IPS-20b (cell line): ENCODE measurements at regions not wholly inside any gene's neighbourhood (a gene's known extent, or its start where the extent isn't known, plus 50 kb on each side); places are given as distances from the start of the nearest gene placed in this dataset.
"Not testable (repeated sequence)": the region's sequence is repeated elsewhere in the genome, so short reads cannot be mapped to it uniquely, and the experiment has no call there.

Experiments
- H3K27ac ChIP-seq: one replicate; pipeline ENCODE4 v1.5.1; 2013; ENCODE audit warnings: low read length
- H3K27me3 ChIP-seq: 2 replicates; pipeline ENCODE4 v1.6.1; 2013; ENCODE audit warnings: mild to moderate bottlenecking, low read length, inconsistent platforms; ENCODE audit not compliant: insufficient read depth
- H3K36me3 ChIP-seq: 2 replicates; pipeline ENCODE4 v1.6.1; 2013; ENCODE audit warnings: low read depth, mild to moderate bottlenecking, inconsistent platforms, low read length, moderate library complexity; ENCODE audit not compliant: insufficient read depth
- H3K4me1 ChIP-seq: 2 replicates; pipeline ENCODE4 v1.6.1; 2013; ENCODE audit warnings: mild to moderate bottlenecking, control low read depth, inconsistent platforms, low read length, moderate library complexity; ENCODE audit not compliant: insufficient read depth
- H3K4me3 ChIP-seq: 2 replicates; pipeline ENCODE4 v1.5.1; 2013; ENCODE audit warnings: mild to moderate bottlenecking, low read length, inconsistent platforms
- H3K9ac ChIP-seq: 2 replicates; pipeline ENCODE4 v1.6.1; 2013; ENCODE audit warnings: low read depth, mild to moderate bottlenecking, inconsistent platforms, low read length, moderate library complexity
- H3K9me3 ChIP-seq: 2 replicates; pipeline ENCODE4 v1.6.1; 2013; ENCODE audit warnings: mild to moderate bottlenecking, low read depth, low read length, inconsistent platforms; ENCODE audit not compliant: insufficient read depth

DNA sequence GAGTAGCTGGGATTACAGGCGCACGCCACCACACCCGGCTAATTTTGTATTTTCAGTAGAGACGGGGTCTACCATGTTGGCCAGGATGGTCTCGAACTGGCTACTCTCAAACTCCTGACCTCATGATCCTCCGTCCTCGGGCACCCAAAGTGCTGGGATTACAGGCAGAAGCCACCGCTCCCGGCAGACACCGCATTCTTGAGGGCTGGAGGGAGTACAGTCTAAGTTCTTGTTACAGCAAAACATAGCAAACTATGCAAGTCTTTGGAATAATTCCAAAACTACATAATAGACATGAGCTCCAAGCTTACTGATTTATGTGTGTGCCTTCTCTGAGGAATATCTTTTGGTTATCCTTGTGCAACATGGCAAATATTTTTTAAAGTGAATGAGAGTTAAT, 299.1 kb upstream of the ZNF658 start:
- not testable (repeated sequence) for H3K36me3 ChIP-seq, H3K9ac ChIP-seq, H3K4me1 ChIP-seq, H3K4me3 ChIP-seq, H3K9me3 ChIP-seq, H3K27ac ChIP-seq, H3K27me3 ChIP-seq

- not testable (repeated sequence) for H3K4me3 ChIP-seq, H3K27ac ChIP-seq, H3K4me1 ChIP-seq, H3K9me3 ChIP-seq, H3K9ac ChIP-seq, H3K27me3 ChIP-seq, H3K36me3 ChIP-seq
Observed at GRCh38 chr9:66631521-66632046, 268.9 kb upstream of the ZNF658 start.

GRCh38 chr9:66647675-66648074, 252.8 kb upstream of the ZNF658 start:
- not testable (repeated sequence) for H3K4me3 ChIP-seq, H3K27me3 ChIP-seq, H3K27ac ChIP-seq, H3K4me1 ChIP-seq, H3K9me3 ChIP-seq, H3K9ac ChIP-seq, H3K36me3 ChIP-seq

- not testable (repeated sequence) for H3K36me3 ChIP-seq, H3K4me1 ChIP-seq, H3K9ac ChIP-seq, H3K4me3 ChIP-seq, H3K27me3 ChIP-seq, H3K9me3 ChIP-seq, H3K27ac ChIP-seq
Observed at GRCh38 chr9:66690242-66690641, 210.3 kb upstream of the ZNF658 start.

- H3K9me3 ChIP-seq, H3K4me3 ChIP-seq, H3K9ac ChIP-seq: not testable (repeated sequence)
Observed at GRCh38 chr9:66695561-66696240, 204.8 kb upstream of the ZNF658 start.

GRCh38 chr9:66697343-66698065, 203.0 kb upstream of the ZNF658 start:
- H3K4me3 ChIP-seq, H3K36me3 ChIP-seq, H3K27ac ChIP-seq, H3K9me3 ChIP-seq, H3K9ac ChIP-seq, H3K4me1 ChIP-seq, H3K27me3 ChIP-seq: not testable (repeated sequence)

More at GRCh38 chr9:66695561-66696240, 204.8 kb upstream of the ZNF658 start:
- not testable (repeated sequence) for H3K27ac ChIP-seq, H3K4me1 ChIP-seq, H3K36me3 ChIP-seq, H3K27me3 ChIP-seq

DNA sequence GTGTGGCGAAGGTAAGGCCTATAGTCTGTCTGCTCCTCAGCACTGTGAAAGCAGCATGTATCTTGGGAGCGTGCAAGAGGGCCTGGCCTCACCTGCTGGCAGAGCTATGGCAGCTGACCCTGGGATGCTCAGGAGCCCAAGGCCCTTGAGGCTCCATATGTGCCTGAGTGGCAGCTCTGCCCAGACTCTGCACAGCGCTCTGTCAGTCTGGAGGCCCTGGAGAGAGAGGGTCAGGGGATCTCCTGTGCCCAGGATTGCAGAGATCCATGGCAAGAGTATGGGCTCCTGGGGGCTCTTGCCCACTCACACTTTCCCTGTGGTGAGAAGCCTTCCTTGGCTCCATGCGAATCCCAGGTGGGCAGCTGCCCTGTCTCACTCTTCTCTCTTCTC, 202.5 kb upstream of the ZNF658 start:
- H3K27ac ChIP-seq, H3K4me1 ChIP-seq, H3K36me3 ChIP-seq, H3K4me3 ChIP-seq, H3K9ac ChIP-seq, H3K27me3 ChIP-seq, H3K9me3 ChIP-seq: not testable (repeated sequence)

- H3K36me3 ChIP-seq, H3K9ac ChIP-seq, H3K27me3 ChIP-seq, H3K27ac ChIP-seq, H3K4me1 ChIP-seq, H3K4me3 ChIP-seq, H3K9me3 ChIP-seq: not testable (repeated sequence)
Observed at GRCh38 chr9:66701411-66702377, 198.8 kb upstream of the ZNF658 start.

- not testable (repeated sequence) for H3K9me3 ChIP-seq, H3K4me1 ChIP-seq, H3K4me3 ChIP-seq, H3K9ac ChIP-seq, H3K27ac ChIP-seq, H3K27me3 ChIP-seq, H3K36me3 ChIP-seq
Observed at GRCh38 chr9:66711553-66711952, 189.0 kb upstream of the ZNF658 start.

GRCh38 chr9:66712870-66713269, 187.7 kb upstream of the ZNF658 start:
- not testable (repeated sequence) for H3K4me3 ChIP-seq, H3K9ac ChIP-seq, H3K9me3 ChIP-seq, H3K27ac ChIP-seq, H3K4me1 ChIP-seq, H3K36me3 ChIP-seq, H3K27me3 ChIP-seq

- H3K9ac ChIP-seq, H3K4me1 ChIP-seq, H3K36me3 ChIP-seq: not testable (repeated sequence)
Observed at GRCh38 chr9:66713552-66713951, 187.0 kb upstream of the ZNF658 start.

More at GRCh38 chr9:66713552-66713951, 187.0 kb upstream of the ZNF658 start:
- not testable (repeated sequence) for H3K27ac ChIP-seq, H3K27me3 ChIP-seq, H3K9me3 ChIP-seq, H3K4me3 ChIP-seq
